ENCODE measurements at regions not wholly inside any gene's neighbourhood (a gene's known extent, or its start where the extent isn't known, plus 50 kb on each side); places are given as distances from the start of the nearest gene placed in this dataset.

GRCh38 chr7:84701524-84702306, 485.1 kb downstream of the SEMA3D start:
- TF ChIP-seq POLR2A (IDR thresholded peaks at IDR 0.05) (no peak), CTCF (IDR thresholded peaks at IDR 0.05) (no peak)
